Ishikawa (cell line): ENCODE measurements at regions not wholly inside any gene's neighbourhood (a gene's known extent, or its start where the extent isn't known, plus 50 kb on each side); places are given as distances from the start of the nearest gene placed in this dataset.

Source experiments
- CEBPB ChIP-seq: IDR thresholded peaks from 2 replicates; pipeline ENCODE4 v1.6.1; 2012
- CREB1 ChIP-seq: IDR thresholded peaks from 2 replicates; pipeline ENCODE4 v1.6.1; 2012; ENCODE audit warnings: low read depth
- EGR1 ChIP-seq: IDR thresholded peaks from 2 replicates; pipeline ENCODE4 v1.6.1; 2012
- EP300 ChIP-seq: IDR thresholded peaks from 2 replicates; pipeline ENCODE4 v1.6.1; 2012; ENCODE audit warnings: borderline replicate concordance
- FOXM1 ChIP-seq: IDR thresholded peaks from 2 replicates; pipeline ENCODE4 v1.6.1; 2012; ENCODE audit warnings: low read depth, borderline replicate concordance
- MAX ChIP-seq: IDR thresholded peaks from 2 replicates; pipeline ENCODE4 v1.6.1; 2012
- RAD21 ChIP-seq: IDR thresholded peaks from 2 replicates; pipeline ENCODE4 v1.6.1; 2012; ENCODE audit warnings: low read depth
- REST ChIP-seq: IDR thresholded peaks from 2 replicates; pipeline ENCODE4 v1.6.1; 2012; ENCODE audit warnings: low read depth, mild to moderate bottlenecking
- TEAD4 ChIP-seq: IDR thresholded peaks from 2 replicates; pipeline ENCODE4 v1.6.1; 2012
- USF1 ChIP-seq: IDR thresholded peaks from 2 replicates; pipeline ENCODE4 v1.6.1; 2012
- YY1 ChIP-seq: IDR thresholded peaks from 2 replicates; pipeline ENCODE4 v1.6.1; 2012; ENCODE audit warnings: low read depth

- TF ChIP-seq EP300, result no peak
- TF ChIP-seq REST, result no peak
- no peak for TF ChIP-seq TEAD4
- no peak for TF ChIP-seq CREB1
- TF ChIP-seq FOXM1, result no peak
- TF ChIP-seq MAX, result no peak
- TF ChIP-seq EGR1, result no peak
- no peak for TF ChIP-seq YY1
- no peak for TF ChIP-seq RAD21
- no peak for TF ChIP-seq USF1
- no peak for TF ChIP-seq CEBPB
These were observed 671.6 kb upstream of the BOD1L1 start for GRCh38 chr4:14299166-14299565.
